Fibroblast of lung (primary cell): ENCODE measurements at regions not wholly inside any gene's neighbourhood (a gene's known extent, or its start where the extent isn't known, plus 50 kb on each side); places are given as distances from the start of the nearest gene placed in this dataset.

Source experiments
- CTCF ChIP-seq, 2 donors: IDR thresholded peaks in 1 of 2; conservative IDR thresholded peaks in 1 of 2; 1 replicate in 1 of 2; 2 replicates in 1 of 2; pipeline ENCODE4 v1.5.1; 2011 to 2012; ENCODE audit warnings: low read length in 2 of 2, control low read depth in 1 of 2, inconsistent platforms in 1 of 2, low read depth in 1 of 2, mild to moderate bottlenecking in 1 of 2
- EZH2 ChIP-seq: IDR thresholded peaks from 2 replicates; pipeline ENCODE4 v1.5.1; 2012; ENCODE audit warnings: low read length, control low read depth, mild to moderate bottlenecking; ENCODE audit errors: missing control alignments

- TF ChIP-seq CTCF (conservative IDR thresholded peaks at IDR 0.05 in 1 of 2, IDR thresholded peaks at IDR 0.05 in 1 of 2; ENCODE audit: low read depth in 1 of 2, low read length in 2 of 2) = no peak
- TF ChIP-seq EZH2 = no peak
Measured at GRCh38 chr2:53127061-53127650, 640.4 kb upstream of the CHAC2 start.
